Globus pallidus (tissue), 1 donor: ENCODE measurements at regions not wholly inside any gene's neighbourhood (a gene's known extent, or its start where the extent isn't known, plus 50 kb on each side); places are given as distances from the start of the nearest gene placed in this dataset.

Experiments used
- DNase-seq: peaks from one replicate; pipeline ENCODE4 v3.0.0-alpha.2; 2015; ENCODE audit warnings: low spot score

GRCh38 chr1:192088496-192088895 is 69.8 kb upstream of the RGS18 start:
- DNase-seq: no peak

- DNase-seq: no peak
Observed at GRCh38 chr1:192098001-192098400, 60.3 kb upstream of the RGS18 start.

GRCh38 chr1:192099328-192099727 is 58.9 kb upstream of the RGS18 start:
- DNase-seq: no peak

GRCh38 chr1:192100686-192101468 is 57.4 kb upstream of the RGS18 start:
- no peak for DNase-seq

GRCh38 chr1:192104128-192104527 is 54.1 kb upstream of the RGS18 start:
- no peak for DNase-seq

- no peak for DNase-seq
Observed at GRCh38 chr1:192104852-192105251, 53.4 kb upstream of the RGS18 start.

GRCh38 chr1:192108161-192108560 is 50.1 kb upstream of the RGS18 start:
- no peak for DNase-seq
